Mesendoderm (in vitro differentiated cells): ENCODE measurements at regions not wholly inside any gene's neighbourhood (a gene's known extent, or its start where the extent isn't known, plus 50 kb on each side); places are given as distances from the start of the nearest gene placed in this dataset.
"Not testable (repeated sequence)": the region's sequence is repeated elsewhere in the genome, so short reads cannot be mapped to it uniquely, and the experiment has no call there.

ENCODE experiments used
- DNase-seq: peaks from one replicate; pipeline ENCODE4 v3.0.0; 2013
- H2AK5ac ChIP-seq: 2 replicates; pipeline ENCODE4 v1.6.1; 2013; ENCODE audit warnings: low read length, inconsistent platforms
- H2BK120ac ChIP-seq: 2 replicates; pipeline ENCODE4 v1.6.1; 2013; ENCODE audit warnings: low read depth, mild to moderate bottlenecking, low read length, moderate library complexity, mixed read lengths
- H2BK15ac ChIP-seq: replicated peaks from 2 replicates; pipeline ENCODE4 v1.6.1; 2013; ENCODE audit warnings: low read depth, mild to moderate bottlenecking, moderate library complexity
- H2BK5ac ChIP-seq: 2 replicates; pipeline ENCODE4 v1.6.1; 2013; ENCODE audit warnings: low read length, inconsistent platforms
- H3K18ac ChIP-seq: 2 replicates; pipeline ENCODE4 v1.6.1; 2013; ENCODE audit warnings: mild to moderate bottlenecking, low read length, mixed read lengths
- H3K23ac ChIP-seq: one replicate; pipeline ENCODE4 v1.6.1; 2013; ENCODE audit warnings: low read length
- H3K27ac ChIP-seq: 2 replicates; pipeline ENCODE4 v1.5.1; 2013; ENCODE audit warnings: low read depth, mild to moderate bottlenecking, inconsistent platforms, low read length, moderate library complexity
- H3K27me3 ChIP-seq: 2 replicates; pipeline ENCODE4 v1.6.1; 2013; ENCODE audit warnings: low read length, control low read depth, mild to moderate bottlenecking, inconsistent platforms; ENCODE audit not compliant: insufficient read depth, poor library complexity
- H3K36me3 ChIP-seq: 2 replicates; pipeline ENCODE4 v1.6.1; 2013; ENCODE audit warnings: low read length, inconsistent platforms; ENCODE audit not compliant: control insufficient read depth, insufficient read depth
- H3K4ac ChIP-seq: one replicate; pipeline ENCODE4 v1.6.1; 2013; ENCODE audit warnings: low read depth, mild to moderate bottlenecking, low read length, moderate library complexity
- H3K4me1 ChIP-seq: 2 replicates; pipeline ENCODE4 v1.6.1; 2013; ENCODE audit warnings: low read depth, low read length, inconsistent platforms; ENCODE audit not compliant: control insufficient read depth
- H3K4me2 ChIP-seq: 2 replicates; pipeline ENCODE4 v1.6.1; 2013; ENCODE audit warnings: low read length
- H3K4me3 ChIP-seq: 2 replicates; pipeline ENCODE4 v1.5.1; 2013; ENCODE audit warnings: mild to moderate bottlenecking, low read length
- H3K56ac ChIP-seq: one replicate; pipeline ENCODE4 v1.6.1; 2013; ENCODE audit warnings: low read length
- H3K79me1 ChIP-seq: 2 replicates; pipeline ENCODE4 v1.6.1; 2013; ENCODE audit warnings: low read length, inconsistent platforms
- H3K79me2 ChIP-seq: 2 replicates; pipeline ENCODE4 v1.6.1; 2013; ENCODE audit warnings: mild to moderate bottlenecking, low read length; ENCODE audit not compliant: control insufficient read depth, insufficient read depth
- H3K9ac ChIP-seq: 2 replicates; pipeline ENCODE4 v1.6.1; 2013; ENCODE audit warnings: low read length, inconsistent platforms
- H4K5ac ChIP-seq: one replicate; pipeline ENCODE4 v1.6.1; 2013; ENCODE audit warnings: low read length
- H4K8ac ChIP-seq: one replicate; pipeline ENCODE4 v1.6.1; 2013; ENCODE audit warnings: low read depth, mild to moderate bottlenecking, control low read depth, low read length, moderate library complexity
- WGBS: extraction: QIAGEN DNeasy Blood & Tissue Kit; methylation state at CpG from one replicate; pipeline ENCODE4 v1.1.7; 2013; ENCODE audit warnings: low lambda C conversion rate, missing lambda C conversion rate; ENCODE audit not compliant: insufficient coverage; ENCODE audit errors: extremely low coverage; 5-methylcytosine and 5-hydroxymethylcytosine counted together

- Histone ChIP-seq H4K5ac (no peak overlapping the region), H3K18ac (no peak overlapping the region), H3K4me2 (no peak overlapping the region), H2BK5ac (no peak overlapping the region), H3K56ac (no peak overlapping the region), H3K27me3 (no peaks in the 10 kb centered on the region), H3K27ac (no peak overlapping the region), H3K36me3 (no peaks in the 10 kb centered on the region), H3K23ac (no peak overlapping the region), H2BK120ac (no peak overlapping the region), H3K4me3 (no peak overlapping the region), H3K79me2 (no peaks in the 10 kb centered on the region), H4K8ac (no peak overlapping the region), H3K4ac (no peak overlapping the region), H2BK15ac (no peak overlapping the region), H3K4me1 (no peaks in the 10 kb centered on the region), H3K79me1 (no peaks in the 10 kb centered on the region), H2AK5ac (no peak overlapping the region), H3K9ac (no peak overlapping the region)
- peak; percentile 1 for DNase-seq
- WGBS = no CpG with 5 or more reads among the region's 2 CpGs
Measured at GRCh38 chr5:26495437-26495836, 542.9 kb downstream of the CDH9 start.

- Histone ChIP-seq H2BK15ac (no peak overlapping the region), H3K4me3 (no peak overlapping the region), H4K5ac (no peak overlapping the region), H4K8ac (no peak overlapping the region), H3K4me1 (no peaks in the 10 kb centered on the region), H3K79me2 (no peaks in the 10 kb centered on the region), H2BK120ac (no peak overlapping the region), H3K23ac (no peak overlapping the region), H3K9ac (no peak overlapping the region), H3K56ac (no peak overlapping the region), H3K4ac (no peak overlapping the region), H3K27me3 (no peaks in the 10 kb centered on the region), H3K36me3 (no peaks in the 10 kb centered on the region), H2AK5ac (no peak overlapping the region), H2BK5ac (no peak overlapping the region), H3K4me2 (no peak overlapping the region), H3K79me1 (no peaks in the 10 kb centered on the region), H3K18ac (no peak overlapping the region), H3K27ac (no peak overlapping the region)
- no CpG with 5 or more reads among the region's 2 CpGs for WGBS
- peak; percentile 7 for DNase-seq
Measured at GRCh38 chr5:26492906-26493459, 545.4 kb downstream of the CDH9 start.

DNA sequence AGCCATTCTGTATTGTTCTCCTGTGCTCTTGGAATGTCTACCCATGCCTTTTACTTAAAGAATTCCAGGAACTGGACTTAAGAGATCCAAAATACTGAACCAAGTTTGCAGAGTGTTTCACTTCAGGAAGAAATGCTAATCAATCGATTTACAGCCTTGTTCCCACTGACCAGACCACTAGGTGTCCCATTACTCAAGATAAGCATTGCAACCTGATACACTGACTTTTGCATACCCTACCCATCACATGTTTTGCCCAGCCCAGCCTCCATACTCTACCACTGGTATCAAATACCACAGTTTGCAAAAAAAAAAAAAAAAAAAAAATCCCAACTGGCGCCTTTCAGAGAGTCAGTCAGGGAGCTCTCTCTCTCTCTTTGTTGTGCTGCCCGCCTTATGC, 550.8 kb downstream of the CDH9 start:
- Histone ChIP-seq H3K9ac (no peak overlapping the region), H3K36me3 (no peaks in the 10 kb centered on the region), H2AK5ac (no peak overlapping the region), H3K56ac (no peak overlapping the region), H2BK5ac (no peak overlapping the region), H3K27ac (no peak overlapping the region), H3K4me2 (no peak overlapping the region), H2BK120ac (no peak overlapping the region), H3K23ac (no peak overlapping the region), H3K79me2 (no peaks in the 10 kb centered on the region), H4K5ac (no peak overlapping the region), H3K4me1 (no peaks in the 10 kb centered on the region), H3K4ac (no peak overlapping the region), H4K8ac (no peak overlapping the region), H3K27me3 (no peaks in the 10 kb centered on the region), H3K18ac (no peak overlapping the region), H2BK15ac (no peak overlapping the region), H3K79me1 (no peaks in the 10 kb centered on the region), H3K4me3 (no peak overlapping the region)
- WGBS = no CpG with 5 or more reads among the region's 3 CpGs
- peak; percentile 79 for DNase-seq

DNA sequence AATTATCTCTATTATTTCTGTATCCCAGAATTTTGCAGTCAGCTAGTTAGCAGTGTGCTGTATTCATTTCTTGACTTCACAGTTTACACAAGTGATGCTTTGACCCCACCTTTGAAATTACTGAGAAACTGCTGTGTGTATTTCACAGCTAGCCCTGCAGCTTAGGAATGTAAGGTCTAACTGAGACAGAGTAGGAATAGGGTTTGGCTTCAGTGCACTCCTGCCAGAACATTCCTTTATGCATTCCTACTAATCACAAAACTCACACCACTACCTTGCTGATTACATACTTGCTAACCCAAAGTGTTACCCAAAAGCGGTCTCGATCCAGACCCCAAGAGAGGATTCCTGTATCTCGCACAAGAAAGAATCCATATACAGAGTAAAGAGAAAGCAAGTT, 551.8 kb downstream of the CDH9 start:
- Histone ChIP-seq H3K27me3 (no peaks in the 10 kb centered on the region), H3K27ac (no peak overlapping the region), H3K79me2 (no peaks in the 10 kb centered on the region), H4K5ac (no peak overlapping the region), H3K4me2 (no peak overlapping the region), H3K4ac (no peak overlapping the region), H2BK5ac (no peak overlapping the region), H3K9ac (no peak overlapping the region), H2AK5ac (no peak overlapping the region), H3K79me1 (no peaks in the 10 kb centered on the region), H2BK15ac (no peak overlapping the region), H3K4me1 (no peaks in the 10 kb centered on the region), H3K18ac (no peak overlapping the region), H3K36me3 (no peaks in the 10 kb centered on the region), H3K4me3 (no peak overlapping the region), H2BK120ac (no peak overlapping the region), H4K8ac (no peak overlapping the region), H3K56ac (no peak overlapping the region), H3K23ac (no peak overlapping the region)
- peak; percentile 85 for DNase-seq
- no CpG with 5 or more reads among the region's 3 CpGs for WGBS

DNA sequence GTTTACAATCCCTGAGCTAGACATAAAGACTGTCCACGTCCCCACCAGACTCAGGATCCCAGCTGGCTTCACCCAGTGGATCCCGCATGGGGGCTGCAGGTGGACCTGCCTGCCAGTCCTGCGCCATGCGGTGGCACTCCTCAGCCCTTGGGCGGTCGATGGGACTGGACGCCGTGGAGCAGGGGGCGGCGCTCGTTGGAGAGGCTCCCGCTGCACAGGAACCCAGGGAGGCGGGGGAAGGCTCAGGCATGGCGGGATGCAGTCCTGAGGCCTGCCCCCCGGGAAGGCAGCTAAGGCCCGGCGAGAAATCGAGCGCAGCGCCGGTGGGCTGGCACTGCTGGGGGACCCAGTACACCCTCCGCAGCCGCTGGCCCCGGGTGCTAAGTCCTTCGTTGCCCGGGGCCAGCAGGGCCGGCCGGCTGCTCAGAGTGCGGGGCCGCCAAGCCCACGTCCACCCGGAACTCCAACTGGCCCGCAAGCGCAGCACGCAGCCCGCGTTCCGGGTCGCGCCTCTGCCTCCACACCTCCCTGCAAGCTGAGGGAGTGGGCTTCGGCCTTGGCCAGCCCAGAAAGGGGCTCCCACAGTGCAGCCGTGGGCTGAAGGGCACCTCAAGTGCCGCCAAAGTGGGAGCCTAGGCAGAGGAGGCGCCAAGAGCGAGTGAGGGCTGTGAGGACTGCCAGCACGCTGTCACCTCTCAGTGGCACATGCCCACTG, 553.1 kb downstream of the CDH9 start:
- H3K4me3 ChIP-seq, H3K56ac ChIP-seq, H3K79me1 ChIP-seq, H3K23ac ChIP-seq, H3K9ac ChIP-seq, H3K79me2 ChIP-seq, H3K27me3 ChIP-seq, H3K27ac ChIP-seq, H4K5ac ChIP-seq, H2AK5ac ChIP-seq, H3K4me1 ChIP-seq, H3K18ac ChIP-seq, H2BK120ac ChIP-seq, H3K36me3 ChIP-seq, H3K4me2 ChIP-seq, H3K4ac ChIP-seq, DNase-seq, H2BK15ac ChIP-seq, H4K8ac ChIP-seq, H2BK5ac ChIP-seq: not testable (repeated sequence)
- WGBS = no CpG with 5 or more reads among the region's 46 CpGs
